ENCODE measurements at regions not wholly inside any gene's neighbourhood (a gene's known extent, or its start where the extent isn't known, plus 50 kb on each side); places are given as distances from the start of the nearest gene placed in this dataset.

- TF ChIP-seq EZH2 (IDR thresholded peaks at IDR 0.05): no peak
- no peak for TF ChIP-seq POLR2AphosphoS5 (IDR thresholded peaks at IDR 0.05; ENCODE audit: borderline replicate concordance, low read depth, low read length)
- TF ChIP-seq FOXP2 (optimal IDR thresholded peaks at IDR 0.05; ENCODE audit: control extremely low read depth, extremely low read length, insufficient read depth): no peak
These were observed 91.1 kb downstream of the ZNF608 start for GRCh38 chr5:124655251-124655917.
